ENCODE measurements at regions not wholly inside any gene's neighbourhood (a gene's known extent, or its start where the extent isn't known, plus 50 kb on each side); places are given as distances from the start of the nearest gene placed in this dataset.

DNA sequence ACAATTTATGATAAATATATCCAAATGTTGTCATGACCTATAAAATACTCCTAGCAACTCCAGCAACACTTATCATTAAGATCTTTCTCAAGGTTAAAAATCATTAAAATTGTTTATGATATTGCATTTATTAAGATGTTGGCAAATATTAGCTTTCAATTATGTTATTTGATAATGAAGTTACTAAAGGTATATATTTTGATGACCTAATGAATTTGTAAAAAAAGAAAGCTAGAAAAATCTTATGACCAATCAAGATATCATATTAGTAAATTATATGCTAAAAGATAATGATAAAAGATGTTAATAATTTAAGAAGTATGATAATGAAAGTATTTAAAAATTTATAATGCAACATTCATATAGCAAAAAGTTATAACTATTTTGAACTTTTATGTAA lies 66.3 kb upstream of the RAB18 start:
- Histone ChIP-seq H3K9me3 (ENCODE audit: control insufficient read depth in 5 of 5, low read length in 5 of 5) (no peaks in the 10 kb centered on the region), H3K27ac (ENCODE audit: low read depth, low read length) (no peak overlapping the region), H3K36me3 (ENCODE audit: control insufficient read depth in 5 of 5, insufficient read depth in 5 of 5, low read length in 5 of 5) (no peaks in the 10 kb centered on the region), H3K4me3 (ENCODE audit: low read depth in 1 of 5, low read length in 5 of 5) (no peak overlapping the region), H3K9ac (ENCODE audit: low read length in 5 of 5) (no peak overlapping the region), H3K4me1 (ENCODE audit: control insufficient read depth in 5 of 5, insufficient read depth in 5 of 5, low read length in 5 of 5) (no peaks in the 10 kb centered on the region), H3K27me3 (ENCODE audit: control insufficient read depth in 5 of 5, insufficient read depth in 4 of 5, low read length in 5 of 5) (no peaks in the 10 kb centered on the region)

DNA sequence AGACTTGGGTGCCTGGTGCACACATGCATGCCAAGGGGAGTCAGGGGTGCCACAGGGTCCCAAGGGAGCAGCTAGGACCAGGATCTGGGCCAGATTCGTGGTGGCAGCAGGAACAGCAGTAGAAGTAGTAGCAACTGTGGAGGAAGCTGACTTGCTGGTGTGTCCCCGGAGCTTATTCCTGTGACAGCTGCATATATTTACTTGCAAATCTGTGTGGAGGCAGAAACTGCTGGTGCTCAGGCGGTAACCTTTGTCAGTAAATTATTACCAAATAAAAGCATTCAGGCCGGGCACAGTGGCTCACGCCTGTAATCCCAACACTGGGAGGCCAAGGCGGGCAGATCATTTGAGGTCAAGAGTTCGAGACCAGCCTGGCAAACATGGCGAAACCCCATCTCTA lies 67.4 kb upstream of the RAB18 start:
- Histone ChIP-seq H3K9ac (ENCODE audit: low read length in 5 of 5) (no peak overlapping the region), H3K27me3 (ENCODE audit: control insufficient read depth in 5 of 5, insufficient read depth in 4 of 5, low read length in 5 of 5) (no peaks in the 10 kb centered on the region), H3K9me3 (ENCODE audit: control insufficient read depth in 5 of 5, low read length in 5 of 5) (no peaks in the 10 kb centered on the region), H3K36me3 (ENCODE audit: control insufficient read depth in 5 of 5, insufficient read depth in 5 of 5, low read length in 5 of 5) (no peaks in the 10 kb centered on the region), H3K4me1 (ENCODE audit: control insufficient read depth in 5 of 5, insufficient read depth in 5 of 5, low read length in 5 of 5) (no peaks in the 10 kb centered on the region), H3K4me3 (ENCODE audit: low read depth in 1 of 5, low read length in 5 of 5) (no peak overlapping the region), H3K27ac (ENCODE audit: low read depth, low read length) (no peak overlapping the region)

DNA sequence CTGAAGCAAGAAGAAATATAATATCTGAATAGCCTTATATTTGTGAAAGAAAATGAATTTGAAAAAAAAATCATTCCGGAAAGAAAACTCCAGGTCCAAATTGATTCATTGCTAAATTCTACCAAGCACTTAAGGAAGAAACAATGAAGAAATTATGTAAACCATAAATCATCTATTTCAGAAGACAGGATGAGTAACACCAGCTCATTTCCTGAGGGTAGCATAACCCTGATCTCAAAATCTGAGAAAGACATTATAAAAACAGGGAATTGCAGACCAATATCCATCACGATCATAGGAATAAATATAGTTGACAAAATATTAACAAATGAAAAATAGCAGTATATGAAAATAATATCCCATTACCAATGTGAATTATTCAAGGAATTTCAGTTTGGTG lies 70.1 kb upstream of the RAB18 start:
- Histone ChIP-seq H3K27me3 (ENCODE audit: control insufficient read depth in 5 of 5, insufficient read depth in 4 of 5, low read length in 5 of 5) (no peaks in the 10 kb centered on the region), H3K27ac (ENCODE audit: low read depth, low read length) (no peak overlapping the region), H3K4me1 (ENCODE audit: control insufficient read depth in 5 of 5, insufficient read depth in 5 of 5, low read length in 5 of 5) (no peaks in the 10 kb centered on the region), H3K9ac (ENCODE audit: low read length in 5 of 5) (no peak overlapping the region), H3K36me3 (ENCODE audit: control insufficient read depth in 5 of 5, insufficient read depth in 5 of 5, low read length in 5 of 5) (no peaks in the 10 kb centered on the region), H3K9me3 (ENCODE audit: control insufficient read depth in 5 of 5, low read length in 5 of 5) (no peaks in the 10 kb centered on the region), H3K4me3 (ENCODE audit: low read depth in 1 of 5, low read length in 5 of 5) (no peak overlapping the region)

DNA sequence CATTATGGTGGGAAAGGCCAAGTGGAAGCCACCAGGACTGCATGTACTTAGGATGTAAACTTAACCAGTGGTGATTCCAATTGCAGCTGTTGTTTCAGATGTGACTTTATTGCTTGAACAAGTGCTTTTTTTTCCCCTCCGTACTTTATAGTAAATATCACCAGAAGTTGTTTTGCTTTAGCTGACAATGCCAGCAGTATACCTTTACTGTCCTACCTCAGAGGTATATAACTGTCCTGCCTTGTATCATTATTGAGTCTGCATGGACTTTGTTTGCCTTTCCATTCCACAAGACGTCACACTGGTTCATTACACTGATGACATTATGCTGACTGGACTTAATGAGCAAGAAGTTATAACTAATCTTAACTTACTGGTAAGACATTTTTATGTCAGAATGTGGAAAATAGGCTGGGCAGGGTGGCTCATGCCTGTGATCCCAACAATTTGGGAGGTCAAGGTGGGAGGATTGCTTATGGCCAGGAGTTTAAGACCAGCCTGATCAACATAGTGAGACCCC lies 77.1 kb upstream of the RAB18 start:
- H3K27ac ChIP-seq (ENCODE audit: low read depth, low read length) = no peak overlapping the region
- H3K9me3 ChIP-seq (ENCODE audit: control insufficient read depth in 5 of 5, low read length in 5 of 5) = no peaks in the 10 kb centered on the region
- peaks cover 0 to 3% (median 0%) of the 10 kb centered on the region in 5 donors for H3K27me3 ChIP-seq (ENCODE audit: control insufficient read depth in 5 of 5, insufficient read depth in 4 of 5, low read length in 5 of 5)
- no peak overlapping the region for H3K4me3 ChIP-seq (ENCODE audit: low read depth in 1 of 5, low read length in 5 of 5)
- no peak overlapping the region for H3K9ac ChIP-seq (ENCODE audit: low read length in 5 of 5)
- no peaks in the 10 kb centered on the region for H3K36me3 ChIP-seq (ENCODE audit: control insufficient read depth in 5 of 5, insufficient read depth in 5 of 5, low read length in 5 of 5)
- H3K4me1 ChIP-seq (ENCODE audit: control insufficient read depth in 5 of 5, insufficient read depth in 5 of 5, low read length in 5 of 5) = no peaks in the 10 kb centered on the region

DNA sequence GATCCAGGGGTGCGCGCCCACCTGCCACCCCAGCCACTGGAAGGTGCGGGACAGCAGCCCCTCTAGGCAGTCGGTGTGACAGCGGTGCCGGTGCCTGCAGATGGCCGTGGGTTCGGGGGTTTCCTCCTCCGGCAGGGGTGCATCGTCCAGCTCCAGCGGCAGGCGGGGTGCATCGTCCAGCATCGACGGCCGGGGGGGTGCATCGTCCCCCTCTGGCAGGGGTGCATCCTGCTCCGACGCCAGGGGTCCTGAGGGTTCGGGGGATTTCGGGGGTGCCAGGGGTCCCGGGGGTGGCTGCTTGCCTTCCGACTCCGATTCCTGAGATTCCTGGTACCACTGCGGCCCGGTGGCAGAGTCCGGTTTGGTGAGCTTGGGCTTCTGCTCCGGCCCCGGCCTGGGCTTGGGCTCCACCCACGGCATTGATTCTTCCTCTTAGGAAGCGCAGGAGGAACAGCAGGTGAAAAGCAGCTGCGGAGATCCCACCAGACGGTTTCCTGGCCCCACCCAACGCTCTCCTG lies 90.2 kb upstream of the RAB18 start:
- no peaks in the 10 kb centered on the region for H3K36me3 ChIP-seq (ENCODE audit: control insufficient read depth in 5 of 5, insufficient read depth in 5 of 5, low read length in 5 of 5)
- no peak overlapping the region for H3K9ac ChIP-seq (ENCODE audit: low read length in 5 of 5)
- peak overlapping the region in 3 of 5 donors; percentile 22 to 41 (median 41) for H3K4me3 ChIP-seq (ENCODE audit: low read depth in 1 of 5, low read length in 5 of 5)
- peaks cover 0 to 6% (median 3%) of the 10 kb centered on the region in 5 donors for H3K4me1 ChIP-seq (ENCODE audit: control insufficient read depth in 5 of 5, insufficient read depth in 5 of 5, low read length in 5 of 5)
- peaks cover 4 to 8% (median 7%) of the 10 kb centered on the region in 5 donors for H3K27me3 ChIP-seq (ENCODE audit: control insufficient read depth in 5 of 5, insufficient read depth in 4 of 5, low read length in 5 of 5)
- H3K9me3 ChIP-seq (ENCODE audit: control insufficient read depth in 5 of 5, low read length in 5 of 5) = peaks cover 0 to 4% (median 0%) of the 10 kb centered on the region in 5 donors
- no peak overlapping the region for H3K27ac ChIP-seq (ENCODE audit: low read depth, low read length)

DNA sequence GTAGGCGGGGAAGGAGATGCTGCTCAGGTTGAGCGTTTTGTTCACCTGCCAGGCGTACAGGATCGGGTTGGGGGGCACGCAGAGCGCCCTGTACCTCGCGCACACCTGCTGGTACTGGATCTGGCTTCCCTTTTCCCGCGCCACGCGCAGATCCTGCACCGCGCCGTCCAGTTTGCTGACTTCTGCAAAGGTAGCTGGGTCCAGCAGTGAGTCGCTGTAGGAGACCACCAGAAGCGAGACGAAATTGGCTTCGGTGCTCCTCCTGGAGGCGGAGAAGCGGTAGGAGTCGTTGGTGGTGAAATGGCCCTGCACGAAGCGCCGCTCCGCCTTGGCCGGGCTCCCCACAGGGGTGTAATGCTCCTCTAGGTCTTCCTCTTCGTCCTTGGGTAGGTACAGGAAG lies 90.7 kb upstream of the RAB18 start:
- Histone ChIP-seq H3K4me1 (ENCODE audit: control insufficient read depth in 5 of 5, insufficient read depth in 5 of 5, low read length in 5 of 5) (peaks cover 0 to 6% (median 3%) of the 10 kb centered on the region in 5 donors), H3K36me3 (ENCODE audit: control insufficient read depth in 5 of 5, insufficient read depth in 5 of 5, low read length in 5 of 5) (no peaks in the 10 kb centered on the region), H3K27me3 (ENCODE audit: control insufficient read depth in 5 of 5, insufficient read depth in 4 of 5, low read length in 5 of 5) (peaks cover 4 to 8% (median 7%) of the 10 kb centered on the region in 5 donors), H3K9me3 (ENCODE audit: control insufficient read depth in 5 of 5, low read length in 5 of 5) (peaks cover 0 to 4% (median 0%) of the 10 kb centered on the region in 5 donors), H3K9ac (ENCODE audit: low read length in 5 of 5) (no peak overlapping the region), H3K4me3 (ENCODE audit: low read depth in 1 of 5, low read length in 5 of 5) (peak overlapping the region in 3 of 5 donors; percentile 41 to 43 (median 41)), H3K27ac (ENCODE audit: low read depth, low read length) (no peak overlapping the region)

DNA sequence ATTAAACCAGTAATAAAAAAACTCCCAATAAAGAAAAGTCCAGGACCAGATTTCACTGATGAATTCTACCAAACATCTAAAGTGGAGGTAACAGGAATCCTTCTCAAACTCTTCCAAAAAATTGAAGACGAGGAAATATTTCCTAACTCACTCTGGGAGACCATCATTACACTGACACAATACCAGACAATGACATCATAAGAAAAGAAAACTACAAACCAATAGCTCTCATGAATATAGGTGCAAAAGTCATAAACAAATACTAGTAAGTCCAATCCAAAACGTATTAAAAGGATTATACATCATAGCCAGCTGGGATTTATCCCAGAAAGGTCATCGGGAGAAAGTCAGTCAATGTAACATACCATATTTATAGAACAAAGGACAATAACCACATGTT lies 94.0 kb upstream of the RAB18 start:
- H3K9me3 ChIP-seq (ENCODE audit: control insufficient read depth in 5 of 5, low read length in 5 of 5) = peaks cover 0 to 4% (median 0%) of the 10 kb centered on the region in 5 donors
- H3K9ac ChIP-seq (ENCODE audit: low read length in 5 of 5) = no peak overlapping the region
- H3K27ac ChIP-seq (ENCODE audit: low read depth, low read length) = no peak overlapping the region
- no peaks in the 10 kb centered on the region for H3K36me3 ChIP-seq (ENCODE audit: control insufficient read depth in 5 of 5, insufficient read depth in 5 of 5, low read length in 5 of 5)
- no peak overlapping the region for H3K4me3 ChIP-seq (ENCODE audit: low read depth in 1 of 5, low read length in 5 of 5)
- peaks cover 4 to 11% (median 7%) of the 10 kb centered on the region in 5 donors for H3K27me3 ChIP-seq (ENCODE audit: control insufficient read depth in 5 of 5, insufficient read depth in 4 of 5, low read length in 5 of 5)
- peaks cover 0 to 6% (median 3%) of the 10 kb centered on the region in 5 donors for H3K4me1 ChIP-seq (ENCODE audit: control insufficient read depth in 5 of 5, insufficient read depth in 5 of 5, low read length in 5 of 5)

DNA sequence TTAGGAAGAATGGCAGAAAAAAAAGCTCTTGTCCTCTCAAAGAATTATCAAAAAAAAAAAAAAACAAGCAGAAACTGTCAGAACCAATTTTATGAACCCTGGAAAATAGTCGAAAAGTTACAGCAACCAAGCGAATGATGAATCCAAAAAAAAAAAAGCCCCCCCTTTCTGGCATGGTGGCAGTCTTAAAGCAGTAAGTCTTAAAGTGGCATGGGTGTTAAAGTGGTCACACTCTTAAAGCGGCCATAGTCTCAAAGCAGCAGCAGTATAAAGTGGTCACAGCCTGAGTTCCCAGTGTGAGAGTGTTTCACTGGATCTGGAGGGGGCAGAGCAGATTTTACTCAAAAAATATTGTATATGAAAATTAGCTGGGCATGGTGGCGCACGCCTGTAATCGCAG lies 96.8 kb upstream of the RAB18 start:
- Histone ChIP-seq H3K4me3 (ENCODE audit: low read depth in 1 of 5, low read length in 5 of 5) (no peak overlapping the region), H3K9ac (ENCODE audit: low read length in 5 of 5) (no peak overlapping the region)

DNA sequence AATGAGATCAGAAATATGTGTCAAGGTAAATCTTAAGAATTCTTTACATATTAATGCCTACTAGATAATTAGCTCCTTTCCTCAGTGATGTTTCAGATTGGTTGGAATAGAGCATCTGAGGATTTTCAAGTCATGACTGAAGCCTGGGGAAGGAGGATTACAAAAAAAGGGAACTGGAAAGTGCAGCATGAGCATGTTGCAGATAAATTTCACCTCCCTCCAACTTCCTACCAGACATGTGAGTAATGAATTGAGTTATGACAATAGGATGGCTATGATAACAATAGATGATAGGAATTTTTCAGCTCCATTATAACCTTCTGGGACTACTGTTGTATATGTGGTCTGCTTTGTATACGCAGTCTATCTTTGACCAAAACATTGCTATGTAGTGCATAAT lies 104.2 kb upstream of the RAB18 start:
- Histone ChIP-seq H3K4me3 (ENCODE audit: low read depth in 1 of 5, low read length in 5 of 5) (no peak overlapping the region), H3K4me1 (ENCODE audit: control insufficient read depth in 5 of 5, insufficient read depth in 5 of 5, low read length in 5 of 5) (no peaks in the 10 kb centered on the region), H3K27ac (ENCODE audit: low read depth, low read length) (no peak overlapping the region), H3K9ac (ENCODE audit: low read length in 5 of 5) (no peak overlapping the region), H3K27me3 (ENCODE audit: control insufficient read depth in 5 of 5, insufficient read depth in 4 of 5, low read length in 5 of 5) (no peaks in the 10 kb centered on the region), H3K36me3 (ENCODE audit: control insufficient read depth in 5 of 5, insufficient read depth in 5 of 5, low read length in 5 of 5) (no peaks in the 10 kb centered on the region), H3K9me3 (ENCODE audit: control insufficient read depth in 5 of 5, low read length in 5 of 5) (no peaks in the 10 kb centered on the region)

More for the DNA sequence above, 96.8 kb upstream of the RAB18 start:
- Histone ChIP-seq H3K36me3 (ENCODE audit: control insufficient read depth in 5 of 5, insufficient read depth in 5 of 5, low read length in 5 of 5) (no peaks in the 10 kb centered on the region), H3K9me3 (ENCODE audit: control insufficient read depth in 5 of 5, low read length in 5 of 5) (no peaks in the 10 kb centered on the region), H3K27me3 (ENCODE audit: control insufficient read depth in 5 of 5, insufficient read depth in 4 of 5, low read length in 5 of 5) (peaks cover 0 to 3% (median 0%) of the 10 kb centered on the region in 5 donors), H3K27ac (ENCODE audit: low read depth, low read length) (no peak overlapping the region), H3K4me1 (ENCODE audit: control insufficient read depth in 5 of 5, insufficient read depth in 5 of 5, low read length in 5 of 5) (peaks cover 0 to 3% (median 0%) of the 10 kb centered on the region in 5 donors)

DNA sequence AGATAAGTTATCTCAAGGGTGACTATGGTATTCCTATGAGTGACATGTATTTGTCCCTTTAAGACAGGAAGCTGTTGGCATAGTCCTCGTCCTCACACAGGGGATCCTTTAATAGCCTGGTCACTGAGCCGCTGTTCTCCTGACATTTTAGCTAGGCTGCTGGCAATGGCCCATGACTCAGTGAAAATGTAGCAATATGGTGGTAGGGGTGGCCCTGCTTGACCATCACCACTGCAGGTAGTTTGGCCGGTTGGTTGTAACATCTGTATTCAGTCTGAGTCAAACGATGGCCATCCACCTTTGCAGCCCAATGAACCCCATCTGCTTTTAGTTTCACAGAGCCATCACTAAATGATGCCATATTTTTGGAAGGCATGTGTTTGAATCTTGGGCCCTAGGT lies 110.1 kb upstream of the RAB18 start:
- Histone ChIP-seq H3K27me3 (ENCODE audit: control insufficient read depth in 5 of 5, insufficient read depth in 4 of 5, low read length in 5 of 5) (peaks cover 0 to 3% (median 0%) of the 10 kb centered on the region in 5 donors), H3K36me3 (ENCODE audit: control insufficient read depth in 5 of 5, insufficient read depth in 5 of 5, low read length in 5 of 5) (no peaks in the 10 kb centered on the region), H3K9ac (ENCODE audit: low read length in 5 of 5) (no peak overlapping the region), H3K4me1 (ENCODE audit: control insufficient read depth in 5 of 5, insufficient read depth in 5 of 5, low read length in 5 of 5) (peaks cover 0 to 6% (median 3%) of the 10 kb centered on the region in 5 donors), H3K27ac (ENCODE audit: low read depth, low read length) (no peak overlapping the region), H3K4me3 (ENCODE audit: low read depth in 1 of 5, low read length in 5 of 5) (no peak overlapping the region), H3K9me3 (ENCODE audit: control insufficient read depth in 5 of 5, low read length in 5 of 5) (no peaks in the 10 kb centered on the region)
